ENCODE measurements at regions not wholly inside any gene's neighbourhood (a gene's known extent, or its start where the extent isn't known, plus 50 kb on each side); places are given as distances from the start of the nearest gene placed in this dataset.
A peak's percentile ranks its signal among the peaks of the same experiment; 100 is the strongest.

DNA sequence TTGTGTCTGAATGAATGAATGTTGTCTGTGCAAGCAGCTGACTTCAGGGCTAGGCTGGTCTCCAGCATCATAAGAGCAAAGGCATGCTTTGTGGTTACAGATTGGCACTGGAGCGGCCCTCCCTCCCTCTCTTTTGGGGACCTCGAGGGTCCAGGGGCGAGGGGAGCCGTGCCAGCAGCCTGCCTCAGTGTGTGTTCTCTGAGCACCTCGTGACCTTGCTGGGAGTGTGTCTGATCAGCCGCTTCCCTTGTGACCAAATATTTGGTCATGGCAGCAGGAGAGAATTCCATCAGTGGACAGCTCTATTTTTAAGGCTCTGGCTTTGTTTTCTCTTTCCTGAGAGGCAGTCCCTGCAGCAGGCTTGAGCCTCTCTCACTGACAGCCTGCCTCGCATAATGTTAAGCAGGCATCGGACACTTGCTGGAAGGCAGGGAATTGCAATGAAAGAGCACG lies 329.7 kb downstream of the UQCRFS1 start:
- peak overlapping the region in 2 of 3 experiments; percentile 62 to 89; a peak in 3 of 7 replicates for H3K27ac Mint-ChIP-seq

More for the DNA sequence above, 329.7 kb downstream of the UQCRFS1 start:
- Histone ChIP-seq H2BK12ac (ENCODE audit: insufficient read length, low read depth, low read length) (no peak overlapping the region), H3K9ac (ENCODE audit: extremely low read depth, insufficient read length, low read length) (no peak overlapping the region), H2BK20ac (ENCODE audit: low read depth, low read length, poor library complexity, severe bottlenecking) (no peak overlapping the region), H2BK120ac (ENCODE audit: low read depth, low read length, poor library complexity, severe bottlenecking) (no peak overlapping the region), H3K18ac (ENCODE audit: insufficient read length, low read depth, low read length) (no peak overlapping the region), H3K56ac (ENCODE audit: insufficient read length, low read depth, low read length) (no peak overlapping the region), H2AK5ac (ENCODE audit: insufficient read length, low read length) (no peak overlapping the region), H3K27ac (ENCODE audit: insufficient read length, low read depth, low read length) (no peak overlapping the region), H2BK15ac (ENCODE audit: low read depth, low read length) (no peak overlapping the region), H4K91ac (ENCODE audit: insufficient read length, low read depth, low read length) (no peak overlapping the region), H3K4me2 (ENCODE audit: insufficient read depth, insufficient read length, low read length) (no peak overlapping the region), H3K4me1 (ENCODE audit: insufficient read depth, low read length) (peaks cover 27% of the 10 kb centered on the region; the same call in 1 of the 2 replicates), H3K23me2 (ENCODE audit: insufficient read length, low read depth, low read length, poor library complexity, severe bottlenecking) (no peaks in the 10 kb centered on the region), H4K5ac (ENCODE audit: insufficient read length, low read depth, low read length) (no peak overlapping the region), H3K79me1 (ENCODE audit: insufficient read depth, low read depth, low read length, poor library complexity, severe bottlenecking) (no peaks in the 10 kb centered on the region), H3K14ac (ENCODE audit: insufficient read depth, low read length) (no peak overlapping the region), H3K79me2 (ENCODE audit: insufficient read depth, low read length) (no peaks in the 10 kb centered on the region), H2AFZ (ENCODE audit: low read length) (no peak overlapping the region), H3K27me3 (ENCODE audit: insufficient read depth, low read length) (no peaks in the 10 kb centered on the region), H4K20me1 (ENCODE audit: control insufficient read depth, insufficient read depth, insufficient read length) (no peaks in the 10 kb centered on the region), H3K23ac (ENCODE audit: insufficient read length, low read depth, low read length) (no peak overlapping the region), H4K8ac (replicated peaks; ENCODE audit: insufficient read length, low read depth, low read length) (no peak overlapping the region), H3K4ac (ENCODE audit: low read depth, low read length) (no peak overlapping the region), H2BK5ac (ENCODE audit: insufficient read length, low read length) (no peak overlapping the region), H3T11ph (ENCODE audit: low read length) (no peak overlapping the region), H3K9me3 (ENCODE audit: control insufficient read depth, low read depth, low read length) (no peaks in the 10 kb centered on the region)
- no peak for TF ChIP-seq CTCF (conservative IDR thresholded peaks at IDR 0.05)
- Mint-ChIP-seq H3K27me3 (ENCODE audit: low read depth) (peaks cover 1% of the 10 kb centered on the region), H3K4me1 (peaks cover 73 to 74% of the 10 kb centered on the region in 2 experiments), H3K36me3 (ENCODE audit: insufficient read depth in 1 of 3, low read depth in 3 of 3) (peaks cover 0 to 2% (median 0%) of the 10 kb centered on the region in 3 experiments; a peak in 2 of 7 replicates), H3K9me3 (peaks cover 0 to 3% of the 10 kb centered on the region in 2 experiments; a peak in 2 of 5 replicates), H3K4me3 (peak overlapping the region; percentile 21 to 50; a peak in 4 of 5 replicates)
- peak; percentile 34 for DNase-seq
- WGBS (ENCODE audit: extremely low coverage, insufficient read length, low lambda C conversion rate) = no CpG with 5 or more reads among the region's 9 CpGs
